ENCODE measurements at regions not wholly inside any gene's neighbourhood (a gene's known extent, or its start where the extent isn't known, plus 50 kb on each side); places are given as distances from the start of the nearest gene placed in this dataset.

DNA sequence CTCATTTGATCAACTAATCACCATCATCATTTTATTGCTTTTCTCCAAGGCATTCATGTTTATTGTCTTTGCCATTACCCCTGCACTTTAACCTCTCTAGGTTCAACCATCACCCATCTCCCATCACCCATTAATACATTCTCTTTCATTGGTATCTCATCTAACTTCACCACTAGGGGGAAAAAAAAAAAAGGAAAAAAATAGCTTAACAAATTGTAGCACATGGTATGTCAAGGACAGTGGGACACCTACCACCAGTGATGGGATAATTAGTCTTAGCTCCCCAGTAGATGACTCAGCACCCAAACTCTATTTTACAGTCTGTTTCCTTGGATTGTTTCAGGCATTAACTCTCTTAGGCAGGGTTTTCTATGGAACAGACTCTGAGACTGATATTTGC, 1770.2 kb upstream of the MIR17HG start:
- TF ChIP-seq, protein P1, sequence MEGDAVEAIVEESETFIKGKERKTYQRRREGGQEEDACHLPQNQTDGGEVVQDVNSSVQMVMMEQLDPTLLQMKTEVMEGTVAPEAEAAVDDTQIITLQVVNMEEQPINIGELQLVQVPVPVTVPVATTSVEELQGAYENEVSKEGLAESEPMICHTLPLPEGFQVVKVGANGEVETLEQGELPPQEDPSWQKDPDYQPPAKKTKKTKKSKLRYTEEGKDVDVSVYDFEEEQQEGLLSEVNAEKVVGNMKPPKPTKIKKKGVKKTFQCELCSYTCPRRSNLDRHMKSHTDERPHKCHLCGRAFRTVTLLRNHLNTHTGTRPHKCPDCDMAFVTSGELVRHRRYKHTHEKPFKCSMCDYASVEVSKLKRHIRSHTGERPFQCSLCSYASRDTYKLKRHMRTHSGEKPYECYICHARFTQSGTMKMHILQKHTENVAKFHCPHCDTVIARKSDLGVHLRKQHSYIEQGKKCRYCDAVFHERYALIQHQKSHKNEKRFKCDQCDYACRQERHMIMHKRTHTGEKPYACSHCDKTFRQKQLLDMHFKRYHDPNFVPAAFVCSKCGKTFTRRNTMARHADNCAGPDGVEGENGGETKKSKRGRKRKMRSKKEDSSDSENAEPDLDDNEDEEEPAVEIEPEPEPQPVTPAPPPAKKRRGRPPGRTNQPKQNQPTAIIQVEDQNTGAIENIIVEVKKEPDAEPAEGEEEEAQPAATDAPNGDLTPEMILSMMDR (conservative IDR thresholded peaks at IDR 0.05; ENCODE audit: low read depth, low read length): no peak
- TF ChIP-seq POLR2A (IDR thresholded peaks at IDR 0.05; ENCODE audit: low read depth, low read length): no peak
- TF ChIP-seq, protein P2, sequence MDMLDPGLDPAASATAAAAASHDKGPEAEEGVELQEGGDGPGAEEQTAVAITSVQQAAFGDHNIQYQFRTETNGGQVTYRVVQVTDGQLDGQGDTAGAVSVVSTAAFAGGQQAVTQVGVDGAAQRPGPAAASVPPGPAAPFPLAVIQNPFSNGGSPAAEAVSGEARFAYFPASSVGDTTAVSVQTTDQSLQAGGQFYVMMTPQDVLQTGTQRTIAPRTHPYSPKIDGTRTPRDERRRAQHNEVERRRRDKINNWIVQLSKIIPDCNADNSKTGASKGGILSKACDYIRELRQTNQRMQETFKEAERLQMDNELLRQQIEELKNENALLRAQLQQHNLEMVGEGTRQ (IDR thresholded peaks at IDR 0.05; ENCODE audit: low read depth, low read length): no peak
- TF ChIP-seq RAD21 (IDR thresholded peaks at IDR 0.05; ENCODE audit: low read length): no peak
- TF ChIP-seq SMC3 (IDR thresholded peaks at IDR 0.05; ENCODE audit: low read depth, low read length): no peak
- no peak for TF ChIP-seq RCOR1 (IDR thresholded peaks at IDR 0.05; ENCODE audit: insufficient replicate concordance, low read length)
- no peak for TF ChIP-seq NFE2L2 (IDR thresholded peaks at IDR 0.05; ENCODE audit: low read depth, low read length)
- TF ChIP-seq RFX5 (IDR thresholded peaks at IDR 0.05; ENCODE audit: low read depth, low read length): no peak
- TF ChIP-seq BHLHE40 (IDR thresholded peaks at IDR 0.05; ENCODE audit: low read depth, low read length): no peak
- TF ChIP-seq FOS (IDR thresholded peaks at IDR 0.05; ENCODE audit: low read depth, low read length): no peak

Data from IMR-90 (cell line).